ENCODE measurements at regions not wholly inside any gene's neighbourhood (a gene's known extent, or its start where the extent isn't known, plus 50 kb on each side); places are given as distances from the start of the nearest gene placed in this dataset.

DNA sequence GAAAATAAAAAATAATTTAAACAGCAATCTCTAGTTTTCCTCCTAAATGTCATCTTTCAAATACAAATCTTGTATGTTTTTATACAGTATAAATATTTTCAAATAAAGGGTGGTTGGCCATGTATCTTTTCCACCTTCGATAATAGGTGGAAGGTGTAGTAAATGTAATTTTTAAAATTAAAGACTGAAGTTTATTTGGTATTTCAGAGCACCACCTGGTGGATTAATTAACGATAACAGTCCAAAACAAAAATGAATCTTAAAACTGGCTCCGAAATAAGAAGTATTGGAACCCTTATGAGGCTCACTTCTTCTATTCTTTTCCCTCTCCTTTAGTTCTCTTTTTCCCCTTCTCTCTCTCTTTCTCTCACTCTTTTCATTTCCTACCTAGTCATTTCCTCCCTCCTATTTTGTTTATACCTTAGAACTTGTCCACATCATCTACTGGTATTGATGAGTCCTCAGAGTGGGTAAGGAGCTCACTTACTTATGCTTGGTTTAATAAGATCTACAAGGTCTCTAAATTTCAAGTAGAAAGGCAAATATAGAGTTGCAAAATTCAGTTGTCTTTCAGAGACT lies 82.9 kb upstream of the EXOC1L start:
- CTCF ChIA-PET (ENCODE audit: partially characterized antibody), result interaction anchor here (0.7 to 2.4 kb wide), 3 partner anchors 391 to 552 kb away, joined by 3 to 5 read pairs (median 4); partner anchors contain the start of gene SRD5A3
- peak in 4 of 5 donors; percentile 2 to 6 (median 4) for DNase-seq

DNA sequence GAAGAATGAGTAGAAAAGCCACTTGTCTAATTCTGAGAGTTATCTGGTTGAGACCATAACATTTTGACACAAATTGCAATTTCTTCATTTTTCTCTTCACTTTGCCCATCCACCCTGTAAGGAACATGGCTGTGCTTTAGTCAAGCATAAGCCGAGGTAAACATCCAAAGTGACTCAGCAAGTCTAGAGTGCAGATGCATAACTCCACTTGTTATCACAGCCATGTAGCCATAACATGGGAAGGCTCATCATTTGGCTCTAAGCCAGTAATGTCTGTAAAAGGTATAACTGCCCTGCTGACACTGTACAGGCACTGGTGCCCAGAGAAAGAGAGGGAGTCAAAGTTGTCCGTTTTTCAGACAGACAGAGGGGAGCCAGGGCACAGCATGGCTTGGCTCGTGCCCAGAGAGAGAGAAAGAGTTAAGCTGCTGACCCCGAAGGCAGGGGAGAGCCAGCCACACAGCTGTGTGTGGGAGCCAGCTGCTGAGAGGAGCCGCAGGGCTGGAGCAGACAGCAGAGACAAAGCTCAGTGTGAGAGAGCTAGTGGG lies 76.9 kb upstream of the EXOC1L start:
- no peaks in the 10 kb centered on the region for H3K9me3 ChIP-seq (ENCODE audit: control insufficient read depth in 1 of 2, low read length in 2 of 2)
- no peaks in the 10 kb centered on the region for H3K4me1 Mint-ChIP-seq
- DNase-seq, result no peak
- POLR2A ChIA-PET (ENCODE audit: partially characterized antibody), result no interaction called here
- CTCF ChIA-PET (ENCODE audit: partially characterized antibody), result no interaction called here
- H3K36me3 ChIP-seq (ENCODE audit: insufficient read depth, low read length), result no peaks in the 10 kb centered on the region
- no peak overlapping the region for H3K27ac Mint-ChIP-seq
- H3K4me1 ChIP-seq (ENCODE audit: insufficient read depth, low read length), result no peaks in the 10 kb centered on the region
- no peak overlapping the region for H3K4me3 Mint-ChIP-seq
- no peak overlapping the region for H3K27ac ChIP-seq (ENCODE audit: low read depth, low read length)
- no peak overlapping the region for H3K4me3 ChIP-seq (ENCODE audit: low read length in 2 of 2)
- peaks cover 10 to 15% of the 10 kb centered on the region in 2 donors for H3K27me3 Mint-ChIP-seq
- H3K27me3 ChIP-seq (ENCODE audit: insufficient read depth, low read length), result no peaks in the 10 kb centered on the region
- intact Hi-C loops (cut with micrococcal nuclease), result no loop called here
- no peaks in the 10 kb centered on the region for H3K36me3 Mint-ChIP-seq
- H3K9me3 Mint-ChIP-seq, result no peaks in the 10 kb centered on the region

More for the DNA sequence above, 82.9 kb upstream of the EXOC1L start:
- H3K27ac Mint-ChIP-seq, result no peak overlapping the region
- POLR2A ChIA-PET (ENCODE audit: partially characterized antibody), result interaction anchor here (0.6 kb wide), 1 partner anchor 120 kb away, joined by 3 read pairs; no protein-coding TSS in a partner anchor
- no peak overlapping the region for H3K4me3 Mint-ChIP-seq
- no peak overlapping the region for H3K4me3 ChIP-seq (ENCODE audit: low read length in 2 of 2)
- H3K27ac ChIP-seq (ENCODE audit: low read depth, low read length), result no peak overlapping the region
- no peaks in the 10 kb centered on the region for H3K36me3 Mint-ChIP-seq
- H3K36me3 ChIP-seq (ENCODE audit: insufficient read depth, low read length), result no peaks in the 10 kb centered on the region
- intact Hi-C loops (cut with micrococcal nuclease), result loop anchor here (1.0 to 5.0 kb wide), 3 partner anchors 390 to 1054 kb away; partner anchors contain the start of gene SRD5A3
- no peaks in the 10 kb centered on the region for H3K9me3 ChIP-seq (ENCODE audit: control insufficient read depth in 1 of 2, low read length in 2 of 2)
- H3K4me1 ChIP-seq (ENCODE audit: insufficient read depth, low read length), result no peaks in the 10 kb centered on the region
- H3K27me3 ChIP-seq (ENCODE audit: insufficient read depth, low read length), result no peaks in the 10 kb centered on the region
- H3K4me1 Mint-ChIP-seq, result no peaks in the 10 kb centered on the region
- H3K27me3 Mint-ChIP-seq, result peaks cover 21 to 22% of the 10 kb centered on the region in 2 donors
- H3K9me3 Mint-ChIP-seq, result no peaks in the 10 kb centered on the region

- no peak overlapping the region for H3K27ac Mint-ChIP-seq
- no peaks in the 10 kb centered on the region for H3K4me1 ChIP-seq (ENCODE audit: insufficient read depth, low read length)
- no peak overlapping the region for H3K4me3 ChIP-seq (ENCODE audit: low read length in 2 of 2)
- no peaks in the 10 kb centered on the region for H3K36me3 ChIP-seq (ENCODE audit: insufficient read depth, low read length)
- no peaks in the 10 kb centered on the region for H3K4me1 Mint-ChIP-seq
- CTCF ChIA-PET (ENCODE audit: partially characterized antibody), result no interaction called here
- H3K27ac ChIP-seq (ENCODE audit: low read depth, low read length), result no peak overlapping the region
- DNase-seq, result no peak
- H3K4me3 Mint-ChIP-seq, result no peak overlapping the region
- no peaks in the 10 kb centered on the region for H3K9me3 ChIP-seq (ENCODE audit: control insufficient read depth in 1 of 2, low read length in 2 of 2)
- intact Hi-C loops (cut with micrococcal nuclease), result no loop called here
- no peaks in the 10 kb centered on the region for H3K27me3 ChIP-seq (ENCODE audit: insufficient read depth, low read length)
- POLR2A ChIA-PET (ENCODE audit: partially characterized antibody), result no interaction called here
- H3K9me3 Mint-ChIP-seq, result no peaks in the 10 kb centered on the region
- no peaks in the 10 kb centered on the region for H3K36me3 Mint-ChIP-seq
- H3K27me3 Mint-ChIP-seq, result peaks cover 15 to 18% of the 10 kb centered on the region in 2 donors
These were observed 75.2 kb upstream of the EXOC1L start for GRCh38 chr4:55744369-55744768.

- H3K27ac Mint-ChIP-seq, result no peak overlapping the region
- H3K27me3 ChIP-seq (ENCODE audit: insufficient read depth, low read length), result no peaks in the 10 kb centered on the region
- CTCF ChIA-PET (ENCODE audit: partially characterized antibody), result no interaction called here
- H3K27ac ChIP-seq (ENCODE audit: low read depth, low read length), result no peak overlapping the region
- H3K4me3 Mint-ChIP-seq, result no peak overlapping the region
- H3K4me1 ChIP-seq (ENCODE audit: insufficient read depth, low read length), result no peaks in the 10 kb centered on the region
- POLR2A ChIA-PET (ENCODE audit: partially characterized antibody), result no interaction called here
- no peaks in the 10 kb centered on the region for H3K9me3 Mint-ChIP-seq
- H3K36me3 ChIP-seq (ENCODE audit: insufficient read depth, low read length), result no peaks in the 10 kb centered on the region
- no peaks in the 10 kb centered on the region for H3K9me3 ChIP-seq (ENCODE audit: control insufficient read depth in 1 of 2, low read length in 2 of 2)
- DNase-seq, result no peak
- intact Hi-C loops (cut with micrococcal nuclease), result no loop called here
- no peaks in the 10 kb centered on the region for H3K4me1 Mint-ChIP-seq
- H3K27me3 Mint-ChIP-seq, result peaks cover 13 to 14% of the 10 kb centered on the region in 2 donors
- H3K4me3 ChIP-seq (ENCODE audit: low read length in 2 of 2), result no peak overlapping the region
- H3K36me3 Mint-ChIP-seq, result no peaks in the 10 kb centered on the region
These were observed 74.6 kb upstream of the EXOC1L start for GRCh38 chr4:55745014-55745413.

GRCh38 chr4:55747793-55748192 lies 71.8 kb upstream of the EXOC1L start:
- POLR2A ChIA-PET (ENCODE audit: partially characterized antibody), result no interaction called here
- Mint-ChIP-seq H3K36me3 (no peaks in the 10 kb centered on the region), H3K9me3 (no peaks in the 10 kb centered on the region), H3K27me3 (peaks cover 11 to 14% of the 10 kb centered on the region in 2 donors), H3K4me3 (no peak overlapping the region), H3K27ac (no peak overlapping the region), H3K4me1 (no peaks in the 10 kb centered on the region)
- intact Hi-C loops (cut with micrococcal nuclease), result no loop called here
- Histone ChIP-seq H3K36me3 (ENCODE audit: insufficient read depth, low read length) (no peaks in the 10 kb centered on the region), H3K27me3 (ENCODE audit: insufficient read depth, low read length) (no peaks in the 10 kb centered on the region), H3K4me3 (ENCODE audit: low read length in 2 of 2) (no peak overlapping the region), H3K4me1 (ENCODE audit: insufficient read depth, low read length) (no peaks in the 10 kb centered on the region), H3K9me3 (ENCODE audit: control insufficient read depth in 1 of 2, low read length in 2 of 2) (no peaks in the 10 kb centered on the region), H3K27ac (ENCODE audit: low read depth, low read length) (no peak overlapping the region)
- CTCF ChIA-PET (ENCODE audit: partially characterized antibody), result no interaction called here
- no peak for DNase-seq

- ChIA-PET POLR2A (ENCODE audit: partially characterized antibody) (no interaction called here), CTCF (ENCODE audit: partially characterized antibody) (no interaction called here)
- no peaks in the 10 kb centered on the region for H3K36me3 ChIP-seq (ENCODE audit: insufficient read depth, low read length)
- Mint-ChIP-seq H3K4me1 (no peaks in the 10 kb centered on the region), H3K9me3 (no peaks in the 10 kb centered on the region), H3K36me3 (no peaks in the 10 kb centered on the region), H3K4me3 (no peak overlapping the region), H3K27me3 (peaks cover 11 to 14% of the 10 kb centered on the region in 2 donors), H3K27ac (no peak overlapping the region)
- no peaks in the 10 kb centered on the region for H3K4me1 ChIP-seq (ENCODE audit: insufficient read depth, low read length)
- intact Hi-C loops (cut with micrococcal nuclease), result no loop called here
- no peak overlapping the region for H3K27ac ChIP-seq (ENCODE audit: low read depth, low read length)
- no peak for DNase-seq
- no peaks in the 10 kb centered on the region for H3K9me3 ChIP-seq (ENCODE audit: control insufficient read depth in 1 of 2, low read length in 2 of 2)
- H3K4me3 ChIP-seq (ENCODE audit: low read length in 2 of 2), result no peak overlapping the region
- no peaks in the 10 kb centered on the region for H3K27me3 ChIP-seq (ENCODE audit: insufficient read depth, low read length)
These were observed 69.9 kb upstream of the EXOC1L start for GRCh38 chr4:55749666-55750065.

- H3K4me3 Mint-ChIP-seq, result no peak overlapping the region
- H3K27me3 Mint-ChIP-seq, result peaks cover 2 to 9% of the 10 kb centered on the region in 2 donors
- no peaks in the 10 kb centered on the region for H3K4me1 Mint-ChIP-seq
- no peaks in the 10 kb centered on the region for H3K36me3 Mint-ChIP-seq
- no peak for DNase-seq
- H3K4me1 ChIP-seq (ENCODE audit: insufficient read depth, low read length), result no peaks in the 10 kb centered on the region
- H3K4me3 ChIP-seq (ENCODE audit: low read length in 2 of 2), result no peak overlapping the region
- no peak overlapping the region for H3K27ac ChIP-seq (ENCODE audit: low read depth, low read length)
- H3K36me3 ChIP-seq (ENCODE audit: insufficient read depth, low read length), result no peaks in the 10 kb centered on the region
- ChIA-PET POLR2A (ENCODE audit: partially characterized antibody) (no interaction called here), CTCF (ENCODE audit: partially characterized antibody) (no interaction called here)
- no peaks in the 10 kb centered on the region for H3K9me3 ChIP-seq (ENCODE audit: control insufficient read depth in 1 of 2, low read length in 2 of 2)
- no peak overlapping the region for H3K27ac Mint-ChIP-seq
- intact Hi-C loops (cut with micrococcal nuclease), result no loop called here
- no peaks in the 10 kb centered on the region for H3K9me3 Mint-ChIP-seq
- no peaks in the 10 kb centered on the region for H3K27me3 ChIP-seq (ENCODE audit: insufficient read depth, low read length)
These were observed 66.8 kb upstream of the EXOC1L start for GRCh38 chr4:55752810-55753209.
